HG02610 (cell line): ENCODE measurements at regions not wholly inside any gene's neighbourhood (a gene's known extent, or its start where the extent isn't known, plus 50 kb on each side); places are given as distances from the start of the nearest gene placed in this dataset.
"Not testable (repeated sequence)": the region's sequence is repeated elsewhere in the genome, so short reads cannot be mapped to it uniquely, and the experiment has no call there.

ENCODE experiments used
- ATAC-seq: cut with Tn5 transposase; IDR thresholded peaks from one replicate; pipeline ENCODE4 v1.9.1; 2021; ENCODE audit warnings: mild to moderate bottlenecking, moderate library complexity; ENCODE audit not compliant: unreplicated experiment

GRCh38 chr18:34522603-34523002 lies 187.5 kb upstream of the DTNA start:
- ATAC-seq: no peak

- no peak for ATAC-seq
Observed at GRCh38 chr18:34525244-34525643, 184.9 kb upstream of the DTNA start.

DNA sequence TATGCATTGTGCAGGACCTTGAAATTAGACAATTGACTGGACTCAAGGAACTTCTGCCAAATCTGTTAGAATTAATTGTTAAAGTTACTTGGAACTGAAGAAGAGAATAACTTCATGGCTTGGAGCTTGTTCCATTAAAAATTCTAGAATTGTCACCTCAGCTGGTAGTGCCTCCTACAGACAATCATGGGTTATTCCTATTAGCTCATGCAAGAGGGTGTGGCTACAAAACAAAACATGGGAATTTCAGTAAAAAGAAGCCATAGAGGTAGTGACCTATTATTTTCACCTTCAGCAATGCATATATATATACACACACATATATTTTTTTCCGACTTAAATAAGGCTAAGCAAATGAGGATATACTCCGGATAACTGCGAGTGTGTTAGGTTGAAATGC lies 181.9 kb upstream of the DTNA start:
- no peak for ATAC-seq

GRCh38 chr18:34529358-34530335 lies 180.5 kb upstream of the DTNA start:
- ATAC-seq: no peak

DNA sequence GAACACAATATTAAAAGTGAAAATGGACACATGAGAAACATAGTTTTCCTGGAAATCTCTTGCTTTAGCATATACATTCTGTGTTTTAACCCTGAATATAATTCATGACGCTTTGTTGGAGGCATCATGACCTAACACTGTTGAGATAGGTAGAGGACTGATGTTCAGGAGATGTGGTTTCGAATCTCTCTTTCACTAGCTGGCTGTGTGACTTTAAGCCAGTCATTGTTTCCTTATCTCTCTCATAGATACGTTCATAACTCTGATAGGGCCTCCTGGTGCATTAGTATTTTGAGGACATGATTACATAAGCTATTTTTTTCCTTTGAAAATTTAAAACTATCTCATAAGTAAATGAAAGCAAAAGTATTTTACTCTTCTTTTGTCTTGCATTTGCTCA lies 179.0 kb upstream of the DTNA start:
- no peak for ATAC-seq

DNA sequence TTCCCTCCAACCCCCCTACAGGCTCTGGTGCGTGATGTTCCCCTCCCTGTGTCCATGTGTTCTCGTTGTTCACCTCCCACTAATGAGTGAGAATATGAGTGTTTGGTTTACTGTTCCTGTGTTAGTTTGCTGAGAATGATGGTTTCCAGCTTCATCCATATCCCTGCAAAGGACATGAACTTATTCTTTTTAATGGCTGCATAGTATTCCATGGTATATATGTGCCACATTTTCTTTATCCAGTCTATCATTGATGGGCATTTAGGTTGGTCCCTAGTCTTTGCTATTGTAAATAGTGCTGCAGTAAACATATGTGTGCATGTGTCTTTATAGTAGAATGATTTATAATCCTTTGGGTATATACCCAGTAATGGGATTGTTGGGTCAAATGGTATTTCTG lies 175.5 kb upstream of the DTNA start:
- not testable (repeated sequence) for ATAC-seq

DNA sequence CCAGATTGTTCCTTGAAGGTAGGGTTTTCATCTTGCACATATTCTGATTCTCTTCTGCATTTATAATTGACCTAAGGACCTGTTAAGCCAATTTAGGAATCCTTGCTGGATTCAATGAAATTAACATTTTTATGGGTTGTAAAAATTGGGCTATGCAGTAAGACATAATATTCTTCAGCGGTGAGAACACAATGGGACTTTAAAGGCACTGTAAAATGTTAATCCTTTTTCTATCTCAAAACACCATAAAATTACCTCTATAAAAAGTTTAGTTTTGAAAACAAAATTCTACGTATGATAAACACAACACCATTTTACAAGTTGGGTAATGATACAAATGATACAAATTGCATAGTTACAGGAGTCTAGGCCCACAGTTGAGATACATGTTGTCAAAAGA lies 169.2 kb upstream of the DTNA start:
- ATAC-seq: no peak

DNA sequence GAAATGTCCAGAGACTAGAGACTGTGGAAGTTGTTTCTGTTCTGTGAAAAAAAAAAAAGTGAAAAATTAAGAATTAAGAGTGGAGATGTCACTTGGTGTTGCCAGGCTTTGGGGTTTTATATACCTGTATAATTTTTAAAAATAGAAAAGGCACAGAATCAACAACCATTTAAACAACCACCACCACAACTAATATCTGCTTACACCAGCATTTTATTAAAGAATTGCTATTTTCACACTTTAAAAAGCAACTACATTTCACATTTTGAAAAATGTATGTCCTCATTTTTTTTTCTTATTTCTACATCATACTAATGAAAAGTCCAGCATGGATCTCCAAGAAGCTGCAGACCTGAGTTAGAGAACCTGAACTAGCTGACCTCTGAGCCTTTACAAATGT lies 167.5 kb upstream of the DTNA start:
- ATAC-seq: no peak

DNA sequence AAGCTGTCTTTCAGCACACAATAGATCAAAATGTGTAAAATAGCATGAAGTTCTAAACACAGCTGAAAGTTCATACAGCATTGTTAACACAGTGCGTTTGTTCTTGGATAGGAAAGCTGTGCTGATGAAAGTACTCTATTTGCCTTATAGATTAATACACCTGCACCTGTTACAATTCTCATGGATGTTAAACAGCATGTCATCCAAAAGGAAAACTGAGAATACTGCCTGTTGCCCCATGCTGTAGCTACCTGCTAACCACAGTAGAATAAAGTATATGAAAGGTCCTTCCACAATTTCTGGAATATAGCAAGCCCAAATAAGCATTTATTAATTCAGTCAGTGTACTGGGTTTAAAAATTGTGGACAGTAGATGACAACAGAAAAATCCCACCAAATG lies 166.7 kb upstream of the DTNA start:
- no peak for ATAC-seq

- no peak for ATAC-seq
Observed at GRCh38 chr18:34543945-34544344, 166.2 kb upstream of the DTNA start.

DNA sequence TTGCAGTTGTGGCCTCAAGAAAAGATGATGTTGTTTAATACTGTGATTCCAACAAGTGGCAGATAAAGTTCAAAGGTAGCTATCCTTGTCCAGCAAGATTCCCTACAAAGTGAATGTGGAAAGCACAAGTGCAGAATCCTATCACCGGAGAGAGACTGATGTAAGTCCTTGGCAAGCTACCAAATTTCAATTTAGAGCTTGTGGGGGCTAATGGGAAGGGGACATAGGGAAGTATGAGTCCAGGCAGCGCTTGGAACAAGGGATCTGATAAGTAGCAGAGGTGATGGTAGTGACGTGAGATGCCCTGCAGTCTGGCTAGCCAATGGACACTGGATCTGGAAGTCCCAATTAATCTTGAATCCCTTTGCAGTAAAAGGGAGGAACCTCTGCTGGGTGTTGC lies 165.2 kb upstream of the DTNA start:
- ATAC-seq: no peak

DNA sequence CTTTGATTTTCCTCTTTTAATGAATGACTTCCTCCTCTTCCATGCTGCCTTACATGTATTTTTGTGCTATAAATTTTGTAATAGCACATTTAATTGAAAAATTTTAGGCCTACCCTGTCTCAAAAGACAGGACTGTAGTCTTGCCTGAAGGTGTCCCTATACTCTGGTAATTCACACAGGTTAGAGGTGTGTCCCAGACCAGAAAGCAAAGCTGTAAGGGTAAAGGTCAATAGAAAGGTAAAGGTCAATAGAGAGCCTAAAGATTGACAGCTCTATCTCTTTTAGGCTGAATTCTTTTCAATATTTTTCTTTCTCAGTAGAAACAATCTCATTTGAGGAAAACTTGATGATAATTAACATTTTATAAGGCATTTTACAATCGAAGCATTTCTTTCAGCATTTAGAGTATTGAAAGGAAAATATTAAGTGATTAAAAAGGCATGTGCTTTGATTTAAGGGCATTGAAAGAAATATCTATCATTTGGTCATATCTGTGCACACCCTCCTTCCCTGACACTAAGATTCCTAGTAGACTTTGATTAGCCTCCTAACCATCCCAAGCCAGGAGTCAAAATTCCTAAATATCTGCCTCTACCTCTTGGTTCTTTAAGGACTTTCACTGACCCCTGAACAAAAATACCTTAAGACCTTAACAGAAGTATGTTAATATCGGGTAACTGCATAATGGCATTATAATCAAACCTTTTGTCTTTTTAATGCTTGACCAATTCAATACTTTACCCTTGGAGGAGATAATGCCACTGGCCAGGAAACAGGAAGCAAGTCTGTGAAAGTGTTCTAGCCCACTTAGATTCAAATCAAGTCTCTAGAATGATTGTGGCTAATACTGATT lies 161.8 kb upstream of the DTNA start:
- ATAC-seq: no peak

DNA sequence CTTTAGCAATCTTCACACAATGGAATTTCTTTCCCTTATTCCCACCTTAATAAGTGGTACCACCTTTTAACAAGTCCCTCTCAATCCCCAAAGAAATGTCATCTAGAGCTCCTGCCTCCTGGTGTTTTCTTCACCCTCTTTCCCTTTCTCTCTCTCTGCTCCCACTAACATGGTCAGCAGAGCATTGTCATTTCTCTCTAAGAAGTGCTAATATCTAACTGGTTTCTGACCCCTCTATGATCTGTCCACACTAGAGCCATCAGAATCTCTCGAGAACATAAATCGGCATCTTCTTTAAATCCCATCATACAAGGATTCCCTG lies 161.2 kb upstream of the DTNA start:
- ATAC-seq: no peak

- ATAC-seq: no peak
Observed at GRCh38 chr18:34549367-34549766, 160.7 kb upstream of the DTNA start.

DNA sequence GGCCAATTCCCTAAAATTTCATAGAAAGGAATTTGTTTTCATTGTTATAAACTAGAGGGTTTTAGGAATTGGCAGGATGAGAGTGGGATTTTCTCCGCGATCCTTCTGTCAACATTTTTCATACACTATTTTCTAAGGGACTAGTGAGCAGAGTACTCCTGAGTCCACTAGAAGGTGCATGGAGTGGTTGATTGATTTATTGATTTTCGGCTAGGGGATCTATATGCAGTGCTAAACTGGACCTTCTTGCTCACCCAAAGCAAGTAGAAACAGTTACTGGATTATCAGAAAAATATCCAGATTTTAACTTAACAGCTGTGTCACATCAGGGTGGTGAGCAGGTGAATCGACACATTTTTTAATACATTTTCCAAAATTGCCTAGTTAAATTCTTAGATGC lies 159.9 kb upstream of the DTNA start:
- ATAC-seq: no peak

DNA sequence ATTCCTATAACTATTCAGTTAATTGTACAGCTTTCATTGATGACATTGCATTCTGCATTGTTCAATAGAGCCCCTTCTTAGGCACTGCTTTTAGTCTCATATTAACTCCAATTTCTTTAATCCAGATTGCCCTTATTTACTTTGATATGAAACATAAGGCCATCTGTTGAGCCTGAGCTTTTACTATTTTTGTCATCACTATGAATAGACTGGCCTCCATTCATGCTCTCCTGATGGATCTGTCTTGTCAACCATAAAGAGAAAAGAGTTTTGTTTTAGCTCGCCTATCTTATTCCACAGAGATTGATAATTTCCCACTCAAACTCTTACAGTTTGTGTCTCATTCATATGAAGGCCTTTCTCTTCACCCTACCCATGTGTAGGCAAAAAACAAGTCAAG lies 159.2 kb upstream of the DTNA start:
- ATAC-seq: no peak

DNA sequence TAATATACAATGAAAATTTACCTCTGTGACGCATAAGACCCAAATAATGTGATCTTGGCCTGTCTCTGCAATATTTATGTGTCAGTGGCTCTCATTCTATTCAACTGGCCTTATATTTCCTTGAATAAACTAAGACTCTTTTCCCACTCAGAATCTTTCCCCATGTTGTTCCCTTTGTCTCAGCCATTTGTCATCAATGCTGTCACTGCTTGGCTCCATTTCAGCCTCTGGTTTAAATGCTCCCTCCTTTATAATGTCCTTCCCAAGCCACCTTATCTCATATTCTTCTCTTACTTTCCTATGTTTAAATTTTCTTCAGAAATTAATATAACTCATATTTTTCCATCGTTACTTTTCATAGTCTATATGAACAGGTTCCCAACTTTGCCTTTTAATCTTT lies 158.3 kb upstream of the DTNA start:
- no peak for ATAC-seq

- ATAC-seq: no peak
Observed at GRCh38 chr18:34562252-34562870, 147.7 kb upstream of the DTNA start.

DNA sequence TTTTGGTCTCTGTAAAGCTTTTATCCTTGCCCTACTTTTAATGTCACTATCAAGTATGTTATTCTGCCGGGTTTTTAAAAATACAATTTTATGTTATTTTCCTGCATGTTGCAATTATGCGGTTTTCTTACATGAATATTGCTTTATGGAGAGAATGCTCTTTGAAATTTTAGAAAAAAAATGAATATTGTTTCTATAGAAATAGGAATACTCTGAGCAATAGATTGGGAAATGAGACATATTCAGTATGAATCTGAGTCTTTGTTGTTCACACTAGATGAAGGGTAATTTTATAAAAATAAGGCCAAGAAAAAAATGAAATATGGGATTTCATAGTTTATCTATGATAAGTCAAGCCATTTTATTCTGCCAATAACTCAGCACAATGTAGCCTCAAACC lies 142.2 kb upstream of the DTNA start:
- no peak for ATAC-seq

DNA sequence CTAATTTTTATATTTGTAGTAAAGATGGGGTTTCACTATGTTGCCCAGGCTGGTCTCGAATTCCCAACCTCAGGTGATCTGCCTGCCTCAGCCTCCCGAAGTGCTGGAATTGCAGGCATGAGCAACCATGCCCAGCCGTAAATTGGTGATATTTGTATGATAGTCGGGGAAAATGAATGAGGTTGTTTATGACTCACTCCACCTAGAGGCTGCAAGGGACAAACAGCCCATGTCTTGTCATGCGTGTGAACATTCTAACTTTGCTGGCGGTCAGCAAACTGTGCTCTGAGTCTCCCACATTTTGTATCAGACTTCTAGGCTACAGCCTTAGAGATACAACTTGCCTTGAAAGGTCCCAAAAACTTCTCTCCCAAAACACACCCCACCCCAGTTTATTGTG lies 133.5 kb upstream of the DTNA start:
- ATAC-seq: no peak

- ATAC-seq: no peak
Observed at GRCh38 chr18:34583895-34584294, 126.2 kb upstream of the DTNA start.

GRCh38 chr18:34590503-34590902 lies 119.6 kb upstream of the DTNA start:
- ATAC-seq: no peak
